ENCODE measurements at regions not wholly inside any gene's neighbourhood (a gene's known extent, or its start where the extent isn't known, plus 50 kb on each side); places are given as distances from the start of the nearest gene placed in this dataset.

GRCh38 chr13:65971541-65971940, 1258.6 kb downstream of the PCDH9 start:
- Histone ChIP-seq H3K18ac (ENCODE audit: insufficient read length, low read depth, low read length) (no peak overlapping the region), H3K4me1 (ENCODE audit: insufficient read depth, low read length) (no peaks in the 10 kb centered on the region; the same call in 1 of the 2 replicates), H3K14ac (ENCODE audit: insufficient read depth, low read length) (no peak overlapping the region), H3K4ac (ENCODE audit: low read depth, low read length) (no peak overlapping the region), H4K91ac (ENCODE audit: insufficient read length, low read depth, low read length) (no peak overlapping the region), H4K5ac (ENCODE audit: insufficient read length, low read depth, low read length) (no peak overlapping the region), H3K27me3 (ENCODE audit: insufficient read depth, low read length) (no peaks in the 10 kb centered on the region), H3K79me2 (ENCODE audit: insufficient read depth, low read length) (no peaks in the 10 kb centered on the region), H3K23ac (ENCODE audit: insufficient read length, low read depth, low read length) (no peak overlapping the region), H3K27ac (ENCODE audit: insufficient read length, low read depth, low read length) (no peak overlapping the region), H3K9me3 (ENCODE audit: control insufficient read depth, low read depth, low read length) (no peaks in the 10 kb centered on the region), H2BK12ac (ENCODE audit: insufficient read length, low read depth, low read length) (no peak overlapping the region), H2BK5ac (ENCODE audit: insufficient read length, low read length) (no peak overlapping the region), H4K8ac (replicated peaks; ENCODE audit: insufficient read length, low read depth, low read length) (no peak overlapping the region), H3K4me2 (ENCODE audit: insufficient read depth, insufficient read length, low read length) (no peak overlapping the region), H3K79me1 (ENCODE audit: insufficient read depth, low read depth, low read length, poor library complexity, severe bottlenecking) (no peaks in the 10 kb centered on the region), H4K20me1 (ENCODE audit: control insufficient read depth, insufficient read depth, insufficient read length) (no peaks in the 10 kb centered on the region), H2AFZ (ENCODE audit: low read length) (no peak overlapping the region), H2BK20ac (ENCODE audit: low read depth, low read length, poor library complexity, severe bottlenecking) (no peak overlapping the region), H2AK5ac (ENCODE audit: insufficient read length, low read length) (no peak overlapping the region), H3K56ac (ENCODE audit: insufficient read length, low read depth, low read length) (no peak overlapping the region), H3K9ac (ENCODE audit: extremely low read depth, insufficient read length, low read length) (no peak overlapping the region), H3T11ph (ENCODE audit: low read length) (no peak overlapping the region), H3K23me2 (ENCODE audit: insufficient read length, low read depth, low read length, poor library complexity, severe bottlenecking) (no peaks in the 10 kb centered on the region), H2BK120ac (ENCODE audit: low read depth, low read length, poor library complexity, severe bottlenecking) (no peak overlapping the region), H2BK15ac (ENCODE audit: low read depth, low read length) (no peak overlapping the region)
- peaks cover 7 to 12% of the 10 kb centered on the region in 2 experiments for H3K4me1 Mint-ChIP-seq
- H3K9me3 Mint-ChIP-seq: peaks cover 3 to 6% of the 10 kb centered on the region in 2 experiments; a peak in 2 of 5 replicates
- DNase-seq: no peak
- no peaks in the 10 kb centered on the region; a peak in 2 of 7 replicates for H3K36me3 Mint-ChIP-seq (ENCODE audit: insufficient read depth in 1 of 3, low read depth in 3 of 3)
- H3K27ac Mint-ChIP-seq: peak overlapping the region in 2 of 3 experiments; percentile 25 to 66; a peak in 1 of 7 replicates
- no peak overlapping the region for H3K4me3 Mint-ChIP-seq
- no peaks in the 10 kb centered on the region for H3K27me3 Mint-ChIP-seq (ENCODE audit: low read depth)
- no CpG with 5 or more reads among the region's 3 CpGs for WGBS (ENCODE audit: extremely low coverage, insufficient read length, low lambda C conversion rate)
- TF ChIP-seq CTCF (conservative IDR thresholded peaks at IDR 0.05): no peak
